SK-N-SH treated with all-trans-retinoic acid at 6 μM for 48 hours (cell line): ENCODE measurements at regions not wholly inside any gene's neighbourhood (a gene's known extent, or its start where the extent isn't known, plus 50 kb on each side); places are given as distances from the start of the nearest gene placed in this dataset.

Source experiments
- CREB5 ChIP-seq: fragments of 250-450 bp; sonication (Bioruptor Pico); IDR thresholded peaks from 2 replicates; pipeline ENCODE4 v1.5.1; 2020; ENCODE audit warnings: low read depth, mild to moderate bottlenecking, moderate library complexity
- CSRNP3 ChIP-seq: fragments of 250-450 bp; sonication (Bioruptor Pico); IDR thresholded peaks from 2 replicates; pipeline ENCODE4 v1.5.1; 2021; ENCODE audit warnings: mild to moderate bottlenecking, moderate library complexity
- PATZ1 ChIP-seq: fragments of 250-450 bp; sonication (Bioruptor Pico); IDR thresholded peaks from 2 replicates; pipeline ENCODE4 v1.8.0; 2020; ENCODE audit warnings: mild to moderate bottlenecking, moderate library complexity, borderline replicate concordance
- SNAI2 ChIP-seq: fragments of 250-450 bp; sonication (Bioruptor Pico); IDR thresholded peaks from 2 replicates; pipeline ENCODE4 v1.5.0; 2020; ENCODE audit warnings: mild to moderate bottlenecking, moderate library complexity

- TF ChIP-seq PATZ1 (CRISPR knock-in tag) (no peak), CSRNP3 (CRISPR knock-in tag) (no peak), SNAI2 (CRISPR knock-in tag) (no peak), CREB5 (no peak)
Observed at GRCh38 chr3:150124142-150124541, 153.4 kb upstream of the PFN2 start.
